ENCODE measurements at regions not wholly inside any gene's neighbourhood (a gene's known extent, or its start where the extent isn't known, plus 50 kb on each side); places are given as distances from the start of the nearest gene placed in this dataset.

- H3K27ac Mint-ChIP-seq = no peak overlapping the region
- H3K4me3 Mint-ChIP-seq = no peak overlapping the region
- H3K9me3 Mint-ChIP-seq = peaks cover 31% of the 10 kb centered on the region
- TF ChIP-seq CTCF (IDR thresholded peaks at IDR 0.05; ENCODE audit: unreplicated experiment) = no peak
- H3K4me1 Mint-ChIP-seq = no peaks in the 10 kb centered on the region
- H3K27me3 Mint-ChIP-seq (ENCODE audit: low read depth) = no peaks in the 10 kb centered on the region
- no peaks in the 10 kb centered on the region for H3K36me3 Mint-ChIP-seq
- no peak for DNase-seq (ENCODE audit: low spot score in 2 of 2, unreplicated experiment in 2 of 2)
Measured at GRCh38 chr5:24391816-24392215, 253.0 kb downstream of the CDH10 start.

GRCh38 chr5:24397601-24398000, 247.2 kb downstream of the CDH10 start:
- no peaks in the 10 kb centered on the region for H3K4me1 Mint-ChIP-seq
- H3K9me3 Mint-ChIP-seq = peaks cover 44% of the 10 kb centered on the region
- TF ChIP-seq CTCF (IDR thresholded peaks at IDR 0.05; ENCODE audit: unreplicated experiment) = no peak
- DNase-seq (ENCODE audit: low spot score in 2 of 2, unreplicated experiment in 2 of 2) = no peak
- no peak overlapping the region for H3K4me3 Mint-ChIP-seq
- no peak overlapping the region for H3K27ac Mint-ChIP-seq
- no peaks in the 10 kb centered on the region for H3K36me3 Mint-ChIP-seq
- H3K27me3 Mint-ChIP-seq (ENCODE audit: low read depth) = no peaks in the 10 kb centered on the region

GRCh38 chr5:24401773-24402172, 243.0 kb downstream of the CDH10 start:
- H3K27ac Mint-ChIP-seq = no peak overlapping the region
- no peaks in the 10 kb centered on the region for H3K36me3 Mint-ChIP-seq
- H3K27me3 Mint-ChIP-seq (ENCODE audit: low read depth) = no peaks in the 10 kb centered on the region
- H3K4me1 Mint-ChIP-seq = no peaks in the 10 kb centered on the region
- peaks cover 32% of the 10 kb centered on the region for H3K9me3 Mint-ChIP-seq
- no peak for TF ChIP-seq CTCF (IDR thresholded peaks at IDR 0.05; ENCODE audit: unreplicated experiment)
- no peak overlapping the region for H3K4me3 Mint-ChIP-seq
- DNase-seq (ENCODE audit: low spot score in 2 of 2, unreplicated experiment in 2 of 2) = no peak

GRCh38 chr5:24407466-24407865, 237.3 kb downstream of the CDH10 start:
- Mint-ChIP-seq H3K36me3 (no peaks in the 10 kb centered on the region), H3K27me3 (ENCODE audit: low read depth) (no peaks in the 10 kb centered on the region), H3K4me3 (no peak overlapping the region), H3K27ac (no peak overlapping the region), H3K9me3 (no peaks in the 10 kb centered on the region), H3K4me1 (no peaks in the 10 kb centered on the region)
- DNase-seq (ENCODE audit: low spot score in 2 of 2, unreplicated experiment in 2 of 2) = no peak
- no peak for TF ChIP-seq CTCF (IDR thresholded peaks at IDR 0.05; ENCODE audit: unreplicated experiment)

- H3K27me3 Mint-ChIP-seq (ENCODE audit: low read depth) = no peaks in the 10 kb centered on the region
- H3K27ac Mint-ChIP-seq = no peak overlapping the region
- peaks cover 8% of the 10 kb centered on the region for H3K9me3 Mint-ChIP-seq
- no peak overlapping the region for H3K4me3 Mint-ChIP-seq
- DNase-seq (ENCODE audit: low spot score in 2 of 2, unreplicated experiment in 2 of 2) = no peak
- no peaks in the 10 kb centered on the region for H3K36me3 Mint-ChIP-seq
- no peak for TF ChIP-seq CTCF (IDR thresholded peaks at IDR 0.05; ENCODE audit: unreplicated experiment)
- no peaks in the 10 kb centered on the region for H3K4me1 Mint-ChIP-seq
Measured at GRCh38 chr5:24428345-24428744, 216.4 kb downstream of the CDH10 start.

- H3K27me3 Mint-ChIP-seq (ENCODE audit: low read depth) = no peaks in the 10 kb centered on the region
- no peak overlapping the region for H3K27ac Mint-ChIP-seq
- H3K36me3 Mint-ChIP-seq = no peaks in the 10 kb centered on the region
- DNase-seq (ENCODE audit: low spot score in 2 of 2, unreplicated experiment in 2 of 2) = no peak
- TF ChIP-seq CTCF (IDR thresholded peaks at IDR 0.05; ENCODE audit: unreplicated experiment) = no peak
- peaks cover 8% of the 10 kb centered on the region for H3K9me3 Mint-ChIP-seq
- peaks cover 2% of the 10 kb centered on the region for H3K4me1 Mint-ChIP-seq
- H3K4me3 Mint-ChIP-seq = no peak overlapping the region
Measured at GRCh38 chr5:24433555-24433954, 211.2 kb downstream of the CDH10 start.

All from mesothelial cell of epicardium (in vitro differentiated cells).